GM12873 (cell line): ENCODE measurements at regions not wholly inside any gene's neighbourhood (a gene's known extent, or its start where the extent isn't known, plus 50 kb on each side); places are given as distances from the start of the nearest gene placed in this dataset.

Source experiments
- TF ChIP-seq, protein P1 (sequence below): IDR thresholded peaks from 2 replicates; pipeline ENCODE4 v1.5.1; 2012; ENCODE audit warnings: low read depth, mild to moderate bottlenecking, moderate library complexity, low read length, control low read depth; ENCODE audit not compliant: insufficient read depth; ENCODE audit errors: missing control alignments

DNA sequence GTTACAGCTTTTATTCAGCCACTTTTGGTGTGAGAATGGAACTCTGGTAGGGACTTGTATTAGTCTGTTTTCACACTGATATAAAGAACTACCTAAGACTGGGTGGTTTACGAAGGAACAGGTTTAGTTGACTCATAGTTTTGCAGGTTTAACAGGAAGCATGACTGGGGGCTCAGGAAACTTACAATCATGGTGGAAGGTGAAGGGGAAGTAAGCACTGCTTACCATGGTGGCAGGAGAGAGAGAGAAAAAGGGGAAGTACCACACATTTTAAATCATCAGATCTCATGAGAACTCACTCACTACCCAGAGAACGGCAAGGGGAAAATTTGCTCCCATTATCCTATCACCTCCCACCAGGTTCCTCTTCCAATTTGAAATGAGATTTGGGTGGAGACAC is 942.2 kb downstream of the PCDH17 start:
- TF ChIP-seq, protein P1, sequence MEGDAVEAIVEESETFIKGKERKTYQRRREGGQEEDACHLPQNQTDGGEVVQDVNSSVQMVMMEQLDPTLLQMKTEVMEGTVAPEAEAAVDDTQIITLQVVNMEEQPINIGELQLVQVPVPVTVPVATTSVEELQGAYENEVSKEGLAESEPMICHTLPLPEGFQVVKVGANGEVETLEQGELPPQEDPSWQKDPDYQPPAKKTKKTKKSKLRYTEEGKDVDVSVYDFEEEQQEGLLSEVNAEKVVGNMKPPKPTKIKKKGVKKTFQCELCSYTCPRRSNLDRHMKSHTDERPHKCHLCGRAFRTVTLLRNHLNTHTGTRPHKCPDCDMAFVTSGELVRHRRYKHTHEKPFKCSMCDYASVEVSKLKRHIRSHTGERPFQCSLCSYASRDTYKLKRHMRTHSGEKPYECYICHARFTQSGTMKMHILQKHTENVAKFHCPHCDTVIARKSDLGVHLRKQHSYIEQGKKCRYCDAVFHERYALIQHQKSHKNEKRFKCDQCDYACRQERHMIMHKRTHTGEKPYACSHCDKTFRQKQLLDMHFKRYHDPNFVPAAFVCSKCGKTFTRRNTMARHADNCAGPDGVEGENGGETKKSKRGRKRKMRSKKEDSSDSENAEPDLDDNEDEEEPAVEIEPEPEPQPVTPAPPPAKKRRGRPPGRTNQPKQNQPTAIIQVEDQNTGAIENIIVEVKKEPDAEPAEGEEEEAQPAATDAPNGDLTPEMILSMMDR, result no peak

DNA sequence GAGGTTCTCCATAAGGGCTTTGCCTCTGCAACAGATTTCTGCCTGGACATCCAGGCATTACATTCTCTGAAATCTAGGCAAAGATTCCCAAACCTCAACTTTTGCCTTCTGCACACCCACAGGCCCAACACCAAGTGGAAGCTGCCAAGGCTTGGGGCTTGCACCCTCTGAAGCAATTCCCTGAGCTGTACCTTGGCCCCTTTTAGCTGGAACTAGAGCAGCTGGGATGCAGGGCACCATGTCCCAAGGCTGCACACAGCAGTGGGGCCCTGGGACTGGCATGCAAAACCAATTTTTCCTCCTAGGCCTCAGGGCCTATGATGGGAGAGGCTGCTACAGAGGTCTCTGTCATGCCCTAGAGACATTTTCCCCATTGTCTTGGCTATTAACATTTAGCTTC is 943.2 kb downstream of the PCDH17 start:
- TF ChIP-seq, protein P1, result no peak

DNA sequence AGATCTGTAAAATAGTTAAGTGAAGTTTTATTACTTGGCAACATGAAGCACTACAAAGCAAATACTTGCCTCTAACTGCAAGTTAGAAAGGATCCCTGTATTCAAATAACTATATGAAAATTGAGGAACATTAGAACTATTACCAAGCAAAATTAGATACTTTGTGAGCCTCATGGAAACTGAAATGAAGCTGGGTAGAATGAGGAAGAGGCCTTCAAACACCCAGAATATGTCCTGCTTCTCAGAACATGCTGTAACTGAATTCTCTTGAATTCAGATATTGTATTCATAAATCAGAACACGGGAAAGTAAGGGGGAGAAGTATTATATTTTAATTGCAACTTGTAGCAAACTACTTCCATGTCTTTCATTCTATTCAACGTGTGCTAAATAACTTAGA is 947.9 kb downstream of the PCDH17 start:
- TF ChIP-seq, protein P1, result no peak

DNA sequence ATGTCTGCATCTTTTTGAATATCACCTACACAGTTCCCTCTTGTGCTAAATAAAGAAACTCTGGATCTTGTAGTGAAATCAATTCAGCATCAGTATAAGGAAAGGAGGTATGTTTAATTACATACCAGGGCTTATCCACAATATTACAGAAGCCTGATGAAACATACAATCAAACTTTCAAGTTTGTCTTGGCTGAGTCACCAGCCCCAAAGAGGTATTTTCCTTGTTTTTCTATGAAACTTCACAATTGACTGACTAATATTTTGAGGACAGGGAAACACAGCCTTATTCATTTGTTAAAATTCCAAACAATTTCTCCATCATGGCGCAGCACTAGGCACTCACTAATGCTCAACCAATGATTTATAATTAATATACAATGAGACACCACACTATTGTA is 952.4 kb downstream of the PCDH17 start:
- TF ChIP-seq, protein P1, result no peak

DNA sequence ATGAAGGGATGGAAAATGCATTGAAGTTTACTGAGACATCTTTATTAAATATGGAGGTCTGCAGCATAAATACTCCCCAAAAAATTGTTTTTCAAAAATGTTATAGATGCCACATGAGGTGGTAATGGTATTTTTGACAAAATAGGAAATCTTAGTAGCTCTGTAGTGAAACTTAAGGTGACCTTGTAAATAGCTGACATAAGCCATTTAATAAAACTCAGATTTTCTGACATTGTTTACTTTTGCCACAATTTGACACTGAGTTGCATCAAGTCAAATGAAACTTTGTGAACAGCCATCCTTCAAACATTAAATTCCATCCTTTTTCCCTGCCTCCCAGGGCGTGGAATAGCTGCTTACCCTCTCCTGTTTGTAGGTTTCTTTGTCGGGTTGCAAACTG is 953.1 kb downstream of the PCDH17 start:
- TF ChIP-seq, protein P1, result no peak

DNA sequence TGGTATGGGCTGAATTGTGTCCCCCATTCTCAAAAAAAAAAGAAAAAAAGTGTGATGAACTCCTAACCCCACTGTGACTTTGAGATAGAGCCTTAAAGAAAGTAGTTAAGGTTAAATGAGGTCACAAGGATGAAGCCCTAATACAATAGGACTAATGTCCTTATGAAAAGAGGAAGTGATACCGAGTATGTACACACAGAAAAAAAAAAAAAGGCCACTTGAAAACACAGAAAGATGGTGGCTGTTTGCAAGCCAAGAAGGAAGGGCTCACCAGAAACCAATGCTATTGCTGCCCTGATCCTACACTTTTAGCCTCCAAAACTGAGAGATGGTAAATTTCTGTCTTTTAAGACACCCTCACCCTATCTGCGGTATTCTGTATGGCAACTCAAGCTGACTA is 955.6 kb downstream of the PCDH17 start:
- TF ChIP-seq, protein P1, result no peak

DNA sequence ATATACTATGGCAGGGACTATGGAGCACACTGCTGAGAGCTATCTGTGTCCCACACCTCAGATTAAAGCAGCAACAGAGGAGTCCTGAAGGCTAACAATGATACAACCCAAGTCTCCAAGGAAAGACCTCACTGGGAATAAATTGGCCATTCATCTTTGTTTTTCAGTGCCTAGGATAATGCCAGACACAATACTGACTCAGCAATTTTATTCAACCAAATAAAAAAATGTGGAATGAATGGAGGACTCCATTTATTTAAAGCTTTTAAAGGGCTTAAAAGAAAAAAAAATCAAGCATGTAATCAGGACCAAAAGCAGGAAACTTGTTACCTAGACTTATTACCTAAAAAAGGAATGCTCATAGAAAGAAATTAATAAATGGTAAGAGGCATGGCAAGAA is 960.5 kb downstream of the PCDH17 start:
- TF ChIP-seq, protein P1, result no peak
